PC-9 (cell line): ENCODE measurements at regions not wholly inside any gene's neighbourhood (a gene's known extent, or its start where the extent isn't known, plus 50 kb on each side); places are given as distances from the start of the nearest gene placed in this dataset.

Experiments
- CTCF ChIP-seq: fragments of 200-600 bp; sonication (generic); conservative IDR thresholded peaks from 2 replicates; pipeline ENCODE4 v1.6.1; 2017; ENCODE audit warnings: mixed run types, antibody characterized with exemption, mild to moderate bottlenecking, moderate library complexity
- EZH2 ChIP-seq: fragments of 200-600 bp; sonication (generic); IDR thresholded peaks from 2 replicates; pipeline ENCODE4 v1.8.0; 2017; ENCODE audit warnings: antibody characterized with exemption, low read depth

DNA sequence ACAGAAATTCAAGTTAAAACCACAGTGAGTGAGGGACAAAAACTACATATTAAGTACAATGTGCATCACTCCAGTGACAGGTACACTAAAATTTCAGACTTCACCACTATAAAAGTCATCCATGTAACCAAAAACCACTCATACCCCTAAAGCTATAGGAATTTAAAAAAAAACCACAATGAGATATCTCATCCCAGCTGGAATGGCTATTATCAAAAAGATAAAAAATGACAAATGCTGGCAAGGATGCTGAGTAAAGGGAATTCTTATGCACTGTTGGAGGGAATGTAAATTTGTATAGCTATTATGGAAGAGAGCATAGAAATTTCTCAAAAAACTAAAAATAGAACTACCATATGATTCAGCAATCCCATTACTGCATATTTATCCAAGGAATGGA lies 171.1 kb downstream of the HHIP start:
- no peak for TF ChIP-seq CTCF
- no peak for TF ChIP-seq EZH2
